Panc1 (cell line): ENCODE measurements at regions not wholly inside any gene's neighbourhood (a gene's known extent, or its start where the extent isn't known, plus 50 kb on each side); places are given as distances from the start of the nearest gene placed in this dataset.

Experiments used
- ATAC-seq: fragments of 200-7000 bp; cut with Tn5 transposase; 2 replicates; pipeline ENCODE4 v1.9.1; 2020; ENCODE audit warnings: mild to moderate bottlenecking, moderate library complexity
- BruUV-seq: library from RNA; stranded (reverse); fragments of 400-500 nt; replicated peaks from 2 replicates; lab custom pipeline; 2021; lab: Mats Ljungman, UMichigan
- CTCF ChIA-PET: fragments of 300-600 bp; sonication (Branson Sonifier 250); formaldehyde crosslinking; loops from one replicate; lab custom pipeline; 2022; ENCODE audit warnings: antibody characterized with exemption; lab: Charles Lee
- POLR2A ChIA-PET: fragments of 300-600 bp; sonication (Branson Sonifier 250); formaldehyde crosslinking; loops from one replicate; lab custom pipeline; 2022; ENCODE audit warnings: antibody characterized with exemption; lab: Charles Lee
- DNase-seq: peaks from one replicate; pipeline ENCODE4 v3.0.0-alpha.2; 2010; ENCODE audit warnings: low read depth, low spot score
- H3K27ac ChIP-seq: 2 replicates; pipeline ENCODE4 v1.5.1; 2011; ENCODE audit warnings: mild to moderate bottlenecking, low read length, inconsistent platforms
- H3K27me3 ChIP-seq: fragments of 200-500 bp; sonication (Bioruptor generic); 2 replicates; pipeline ENCODE4 v1.6.0; 2014; ENCODE audit warnings: low read length, inconsistent platforms; ENCODE audit not compliant: control insufficient read depth, insufficient read depth
- H3K36me3 ChIP-seq: fragments of 200-500 bp; sonication (Bioruptor generic); 2 replicates; pipeline ENCODE4 v1.5.1; 2014; ENCODE audit warnings: inconsistent platforms, mild to moderate bottlenecking, low read length, moderate library complexity; ENCODE audit not compliant: control insufficient read depth, insufficient read depth
- H3K4me1 ChIP-seq: 2 replicates; pipeline ENCODE4 v1.5.1; 2011; ENCODE audit warnings: inconsistent platforms, mild to moderate bottlenecking, low read length, moderate library complexity; ENCODE audit not compliant: control insufficient read depth, insufficient read depth
- H3K4me3 ChIP-seq, 2 experiments: 2 replicates each; pipeline ENCODE4 v1.5.1; 2011 to 2012; ENCODE audit warnings: low read depth in 2 of 2, low read length in 2 of 2, mild to moderate bottlenecking in 2 of 2, inconsistent platforms in 1 of 2, moderate library complexity in 1 of 2
- H3K9me3 ChIP-seq: fragments of 200-500 bp; sonication (Bioruptor generic); 2 replicates; pipeline ENCODE4 v1.5.1; 2014; ENCODE audit warnings: low read depth, mild to moderate bottlenecking, inconsistent platforms, low read length, moderate library complexity; ENCODE audit not compliant: control insufficient read depth, insufficient read depth
- CTCF ChIP-seq: fragments of 450-650 bp; IDR thresholded peaks from 2 replicates; pipeline ENCODE4 v1.5.1; 2017; ENCODE audit warnings: mild to moderate bottlenecking
- POLR2AphosphoS5 ChIP-seq: IDR thresholded peaks from 2 replicates; pipeline ENCODE4 v1.6.1; 2012; ENCODE audit warnings: mild to moderate bottlenecking, low read depth, low read length, moderate library complexity
- REST ChIP-seq, 2 experiments: IDR thresholded peaks; 2 replicates each; pipeline ENCODE4 v1.6.1; 2011 to 2012; ENCODE audit warnings: low read depth in 2 of 2, control low read depth in 1 of 2, low read length in 1 of 2, mild to moderate bottlenecking in 1 of 2, moderate library complexity in 1 of 2; ENCODE audit not compliant: insufficient read depth in 1 of 2
- SIN3A ChIP-seq: IDR thresholded peaks from 2 replicates; pipeline ENCODE4 v1.6.1; 2012; ENCODE audit warnings: low read depth, mild to moderate bottlenecking, low read length, moderate library complexity, borderline replicate concordance; ENCODE audit not compliant: insufficient read depth
- TCF7L2 ChIP-seq: IDR thresholded peaks from 2 replicates; pipeline ENCODE4 v1.6.1; 2011; ENCODE audit warnings: mild to moderate bottlenecking, low read depth, low read length, inconsistent platforms
- in situ Hi-C: cut with HindIII; loops from 2 replicates; pipeline ENCODE4 v1.10.0; 2016; ENCODE audit warnings: low sequenced_read_pairs, low pct_unique_long_range_greater_than_20kb
- intact Hi-C: fragments of 100-400 bp; cut with micrococcal nuclease; formaldehyde crosslinking; loops from one replicate; pipeline ENCODE4 v1.10.0; 2022; ENCODE audit not compliant: unreplicated experiment

DNA sequence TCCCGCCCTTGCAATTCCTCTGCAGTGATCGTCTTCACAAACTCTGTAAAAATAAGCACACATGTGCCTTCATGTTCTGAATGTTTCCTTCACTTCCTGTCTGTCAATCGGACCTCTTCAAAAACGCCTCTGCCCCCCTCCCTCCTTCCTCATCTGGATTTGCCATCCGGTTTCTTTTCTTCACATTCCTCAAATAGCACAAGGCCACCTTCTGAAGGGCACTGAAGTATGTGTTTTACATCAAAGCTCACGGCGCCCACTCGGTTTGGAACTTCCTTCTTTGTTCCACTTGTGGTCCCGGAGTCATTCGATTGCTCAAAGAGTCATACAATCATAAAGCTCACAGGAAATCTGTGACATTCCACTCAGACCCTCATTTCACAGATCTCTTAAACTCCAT lies 758.1 kb upstream of the SALL3 start:
- H3K4me1 ChIP-seq: no peaks in the 10 kb centered on the region
- intact Hi-C loops (loop anchor here (10.0 kb wide), 1 partner anchor 1797 kb away; no protein-coding TSS in a partner anchor), in situ Hi-C loops (no loop called here)
- BruUV-seq: no TSS peak
- H3K4me3 ChIP-seq: no peak overlapping the region
- CTCF ChIA-PET: no interaction called here
- H3K9me3 ChIP-seq: no peaks in the 10 kb centered on the region
- POLR2A ChIA-PET: no interaction called here
- no peaks in the 10 kb centered on the region for H3K36me3 ChIP-seq
- peaks cover 8% of the 10 kb centered on the region for H3K27me3 ChIP-seq
- ATAC-seq (no peak), DNase-seq (no peak)
- no peak overlapping the region for H3K27ac ChIP-seq
- TF ChIP-seq TCF7L2 (no peak), SIN3A (no peak), POLR2AphosphoS5 (no peak), REST (IDR thresholded peaks at IDR 0.05; ENCODE audit: insufficient read depth in 1 of 2, low read depth in 2 of 2, low read length in 1 of 2) (no peak), CTCF (no peak)

- TF ChIP-seq TCF7L2 (no peak), REST (IDR thresholded peaks at IDR 0.05; ENCODE audit: insufficient read depth in 1 of 2, low read depth in 2 of 2, low read length in 1 of 2) (no peak), CTCF (no peak), POLR2AphosphoS5 (no peak), SIN3A (no peak)
- CTCF ChIA-PET: no interaction called here
These were observed 750.6 kb upstream of the SALL3 start for GRCh38 chr18:78228974-78229373.

More at GRCh38 chr18:78228974-78229373, 750.6 kb upstream of the SALL3 start:
- no peak for ATAC-seq
- peaks cover 10% of the 10 kb centered on the region for H3K27me3 ChIP-seq
- H3K4me1 ChIP-seq: no peaks in the 10 kb centered on the region
- POLR2A ChIA-PET: no interaction called here
- no peaks in the 10 kb centered on the region for H3K9me3 ChIP-seq
- no TSS peak for BruUV-seq
- H3K36me3 ChIP-seq: no peaks in the 10 kb centered on the region
- intact Hi-C loops: loop anchor here (10.0 kb wide), 1 partner anchor 1804 kb away; no protein-coding TSS in a partner anchor
- H3K4me3 ChIP-seq: no peak overlapping the region
- DNase-seq: no peak
- H3K27ac ChIP-seq: no peak overlapping the region
- in situ Hi-C loops: no loop called here
